OCI-LY3 (cell line): ENCODE measurements at regions not wholly inside any gene's neighbourhood (a gene's known extent, or its start where the extent isn't known, plus 50 kb on each side); places are given as distances from the start of the nearest gene placed in this dataset.

Experiments used
- H2AFZ ChIP-seq: fragments of 200-600, 300-600 bp; shearing (Covaris generic); 2 replicates; pipeline ENCODE4 v1.6.0; 2014; ENCODE audit warnings: antibody characterized with exemption, low read depth, low read length
- H3K27ac ChIP-seq: fragments of 200-600, 300-600 bp; sonication (generic); 2 replicates; pipeline ENCODE4 v1.5.1; 2014; ENCODE audit warnings: mild to moderate bottlenecking, low read length, moderate library complexity, mixed read lengths
- H3K27me3 ChIP-seq: fragments of 200-600, 300-600 bp; sonication (generic); 2 replicates; pipeline ENCODE4 v1.6.1; 2014; ENCODE audit warnings: low read depth, low read length, mixed read lengths
- H3K36me3 ChIP-seq: fragments of 200-600, 300-600 bp; sonication (generic); replicated peaks from 2 replicates; pipeline ENCODE3; 2014; ENCODE audit warnings: low read depth, low read length, mixed read lengths
- H3K4me1 ChIP-seq: fragments of 300-600, 200-600 bp; sonication (generic); 2 replicates; pipeline ENCODE4 v1.6.1; 2014; ENCODE audit warnings: low read length, mixed read lengths
- H3K4me2 ChIP-seq: fragments of 200-600, 300-600 bp; sonication (generic); 2 replicates; pipeline ENCODE4 v1.6.1; 2014; ENCODE audit warnings: low read length, mixed read lengths
- H3K4me3 ChIP-seq: fragments of 300-600, 200-600 bp; sonication (generic); 2 replicates; pipeline ENCODE4 v1.5.1; 2014; ENCODE audit warnings: antibody characterized with exemption, mild to moderate bottlenecking, low read length, moderate library complexity
- H3K79me2 ChIP-seq: fragments of 300-600, 200-600 bp; shearing (Covaris generic); 2 replicates; pipeline ENCODE4 v1.6.1; 2014; ENCODE audit warnings: mild to moderate bottlenecking, low read length, mixed read lengths
- H3K9ac ChIP-seq: fragments of 300-600, 200-600 bp; shearing (Covaris generic); 2 replicates; pipeline ENCODE4 v1.6.0; 2014; ENCODE audit warnings: mild to moderate bottlenecking, low read length, moderate library complexity
- H3K9me3 ChIP-seq: fragments of 200-600, 300-600 bp; shearing (Covaris generic); 2 replicates; pipeline ENCODE4 v1.6.1; 2014; ENCODE audit warnings: low read length, mixed read lengths; ENCODE audit not compliant: insufficient read depth
- H4K20me1 ChIP-seq: fragments of 200-600, 300-600 bp; sonication (generic); 2 replicates; pipeline ENCODE4 v1.6.1; 2016; ENCODE audit warnings: low read length, mixed read lengths; ENCODE audit not compliant: insufficient read depth
- EZH2phosphoT487 ChIP-seq: fragments of 200-600 bp; shearing (Covaris generic); IDR thresholded peaks from 2 replicates; pipeline ENCODE4 v1.6.1; 2018; ENCODE audit warnings: antibody characterized with exemption, mixed run types, low read depth
- TF ChIP-seq, protein P1 (sequence below): fragments of 200-600, 300-600 bp; sonication (generic); IDR thresholded peaks from 2 replicates; pipeline ENCODE4 v1.5.1; 2014; ENCODE audit warnings: antibody characterized with exemption, low read length, low read depth

DNA sequence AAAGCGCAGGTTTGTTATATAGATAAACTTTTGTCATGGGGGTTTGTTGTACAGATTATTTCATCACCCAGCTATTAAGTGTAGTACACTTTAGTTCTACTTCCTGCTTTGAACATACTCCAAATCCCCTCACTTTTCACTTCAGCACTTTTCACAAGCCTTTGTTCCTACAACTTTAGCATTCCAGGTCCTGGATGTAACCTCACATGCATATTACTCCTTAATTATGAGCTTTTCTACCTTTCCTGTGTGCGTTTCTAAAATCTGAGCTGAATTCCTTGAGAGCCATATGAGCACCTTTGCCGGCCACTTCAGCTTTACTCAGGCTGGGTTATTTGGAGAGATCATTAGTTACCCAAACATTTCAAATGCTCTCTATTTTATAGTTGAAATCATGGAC, 179.2 kb upstream of the TNFAIP3 start:
- TF ChIP-seq, protein P1, sequence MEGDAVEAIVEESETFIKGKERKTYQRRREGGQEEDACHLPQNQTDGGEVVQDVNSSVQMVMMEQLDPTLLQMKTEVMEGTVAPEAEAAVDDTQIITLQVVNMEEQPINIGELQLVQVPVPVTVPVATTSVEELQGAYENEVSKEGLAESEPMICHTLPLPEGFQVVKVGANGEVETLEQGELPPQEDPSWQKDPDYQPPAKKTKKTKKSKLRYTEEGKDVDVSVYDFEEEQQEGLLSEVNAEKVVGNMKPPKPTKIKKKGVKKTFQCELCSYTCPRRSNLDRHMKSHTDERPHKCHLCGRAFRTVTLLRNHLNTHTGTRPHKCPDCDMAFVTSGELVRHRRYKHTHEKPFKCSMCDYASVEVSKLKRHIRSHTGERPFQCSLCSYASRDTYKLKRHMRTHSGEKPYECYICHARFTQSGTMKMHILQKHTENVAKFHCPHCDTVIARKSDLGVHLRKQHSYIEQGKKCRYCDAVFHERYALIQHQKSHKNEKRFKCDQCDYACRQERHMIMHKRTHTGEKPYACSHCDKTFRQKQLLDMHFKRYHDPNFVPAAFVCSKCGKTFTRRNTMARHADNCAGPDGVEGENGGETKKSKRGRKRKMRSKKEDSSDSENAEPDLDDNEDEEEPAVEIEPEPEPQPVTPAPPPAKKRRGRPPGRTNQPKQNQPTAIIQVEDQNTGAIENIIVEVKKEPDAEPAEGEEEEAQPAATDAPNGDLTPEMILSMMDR: no peak
- no peak for TF ChIP-seq EZH2phosphoT487
- H2AFZ ChIP-seq: no peak overlapping the region

DNA sequence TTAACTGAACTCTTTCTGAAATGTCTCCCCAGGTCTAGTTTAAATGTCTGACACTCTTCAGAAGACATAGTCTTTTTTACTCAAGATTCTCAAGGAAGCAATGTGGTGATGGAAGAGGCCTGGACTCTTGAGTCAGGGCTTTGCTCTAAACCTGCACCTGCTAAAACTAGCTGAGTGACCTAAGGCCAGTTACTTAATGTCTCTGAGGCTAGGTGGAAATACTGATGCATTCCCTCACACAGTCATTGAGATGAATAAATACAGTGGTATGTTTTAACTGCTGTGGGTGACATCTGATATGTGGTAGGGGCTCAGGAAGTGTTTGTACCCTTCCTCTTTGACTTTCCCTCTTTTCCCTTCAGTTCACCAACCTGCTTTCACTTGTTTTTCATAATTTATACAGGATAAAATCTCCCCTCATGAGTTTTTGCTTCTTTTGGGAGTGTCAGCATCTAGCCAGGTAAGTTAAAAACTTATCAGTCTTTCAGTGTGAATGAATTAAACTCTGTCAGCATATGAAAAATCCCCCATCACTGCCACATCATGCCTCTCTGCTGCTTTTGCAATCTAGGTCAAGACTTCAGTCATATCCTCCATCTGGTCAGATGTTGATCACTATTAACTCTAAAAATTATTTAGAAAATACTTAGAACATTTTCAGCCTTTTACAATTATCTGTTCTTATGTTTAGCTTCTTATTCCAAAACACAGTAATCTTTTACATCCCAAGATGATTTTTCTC, 178.7 kb upstream of the TNFAIP3 start:
- Histone ChIP-seq H4K20me1 (no peaks in the 10 kb centered on the region), H3K79me2 (no peaks in the 10 kb centered on the region), H3K27me3 (no peaks in the 10 kb centered on the region), H3K4me2 (no peak overlapping the region), H3K27ac (no peak overlapping the region), H3K36me3 (no peaks in the 10 kb centered on the region), H3K4me1 (no peaks in the 10 kb centered on the region), H3K4me3 (no peak overlapping the region), H2AFZ (no peak overlapping the region), H3K9me3 (no peaks in the 10 kb centered on the region), H3K9ac (no peak overlapping the region)
- TF ChIP-seq, protein P1: no peak
- no peak for TF ChIP-seq EZH2phosphoT487

More for the DNA sequence above, 179.2 kb upstream of the TNFAIP3 start:
- no peaks in the 10 kb centered on the region for H3K4me1 ChIP-seq
- H3K4me2 ChIP-seq: no peak overlapping the region
- no peak overlapping the region for H3K4me3 ChIP-seq
- H3K9ac ChIP-seq: no peak overlapping the region
- H3K79me2 ChIP-seq: no peaks in the 10 kb centered on the region
- H3K27me3 ChIP-seq: no peaks in the 10 kb centered on the region
- no peak overlapping the region for H3K27ac ChIP-seq
- no peaks in the 10 kb centered on the region for H4K20me1 ChIP-seq
- no peaks in the 10 kb centered on the region for H3K36me3 ChIP-seq
- no peaks in the 10 kb centered on the region for H3K9me3 ChIP-seq

DNA sequence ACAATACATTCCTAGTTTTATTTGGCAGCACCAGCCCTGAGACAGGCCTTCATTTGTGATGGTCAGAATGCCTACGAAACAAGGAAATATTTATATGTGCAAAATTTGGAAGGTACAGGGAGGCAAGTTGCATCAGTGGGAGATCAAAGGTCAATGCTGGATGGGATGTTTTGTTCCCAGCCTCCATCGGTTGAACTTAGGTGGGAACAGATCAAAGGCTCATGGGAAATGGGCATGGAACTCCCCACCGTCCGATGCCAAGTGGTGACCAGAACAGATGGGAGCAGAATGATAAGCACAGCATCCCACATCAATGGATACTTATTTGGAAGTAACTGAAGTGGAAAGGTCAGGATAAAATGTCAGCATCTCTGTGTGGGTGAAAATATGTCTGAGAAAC, 177.7 kb upstream of the TNFAIP3 start:
- H3K4me3 ChIP-seq: no peak overlapping the region

DNA sequence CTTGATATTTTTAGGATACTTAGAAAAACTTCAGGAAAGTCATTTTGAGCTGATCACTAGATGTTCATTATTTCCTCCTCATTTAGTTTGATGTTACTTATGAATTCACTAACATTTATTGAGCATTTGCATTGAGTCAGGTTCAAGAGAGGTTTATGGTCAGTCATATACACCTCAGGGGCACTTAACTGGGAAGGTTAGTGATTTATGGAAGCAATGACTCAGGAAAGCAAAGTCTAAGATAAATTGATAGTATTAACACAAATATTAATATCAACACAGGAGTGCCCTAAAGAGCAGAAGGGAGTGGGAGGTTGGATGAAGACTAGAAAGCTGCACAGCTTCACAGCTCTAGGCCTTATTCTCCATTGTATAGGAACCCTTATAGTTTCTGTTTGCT, 177.0 kb upstream of the TNFAIP3 start:
- no peaks in the 10 kb centered on the region for H3K27me3 ChIP-seq
- H2AFZ ChIP-seq: no peak overlapping the region
- H3K79me2 ChIP-seq: no peaks in the 10 kb centered on the region
- no peaks in the 10 kb centered on the region for H3K4me1 ChIP-seq
- no peak for TF ChIP-seq EZH2phosphoT487
- H3K4me2 ChIP-seq: no peak overlapping the region
- H3K36me3 ChIP-seq: no peaks in the 10 kb centered on the region
- no peak overlapping the region for H3K4me3 ChIP-seq
- no peak overlapping the region for H3K9ac ChIP-seq
- H4K20me1 ChIP-seq: no peaks in the 10 kb centered on the region
- no peaks in the 10 kb centered on the region for H3K9me3 ChIP-seq
- no peak overlapping the region for H3K27ac ChIP-seq

More for the DNA sequence above, 177.7 kb upstream of the TNFAIP3 start:
- TF ChIP-seq, protein P1: no peak
- TF ChIP-seq EZH2phosphoT487: no peak
- Histone ChIP-seq H3K9me3 (no peaks in the 10 kb centered on the region), H3K79me2 (no peaks in the 10 kb centered on the region), H3K27me3 (no peaks in the 10 kb centered on the region), H3K36me3 (no peaks in the 10 kb centered on the region), H3K4me1 (no peaks in the 10 kb centered on the region), H3K4me2 (no peak overlapping the region), H3K27ac (no peak overlapping the region), H4K20me1 (no peaks in the 10 kb centered on the region), H2AFZ (no peak overlapping the region), H3K9ac (no peak overlapping the region)
